ENCODE measurements at regions not wholly inside any gene's neighbourhood (a gene's known extent, or its start where the extent isn't known, plus 50 kb on each side); places are given as distances from the start of the nearest gene placed in this dataset.

- no peaks in the 10 kb centered on the region; a peak in 1 of 7 replicates for H3K27me3 ChIP-seq (replicated peaks in 1 of 4; ENCODE audit: control insufficient read depth in 3 of 4, extremely low read depth in 1 of 4, insufficient read depth in 3 of 4, low read length in 3 of 4)
- H2BK120ac ChIP-seq (replicated peaks; ENCODE audit: low read depth, low read length), result no peak overlapping the region
- no peak overlapping the region for H4K5ac ChIP-seq (ENCODE audit: insufficient read length, low read depth, low read length)
- H3K27ac ChIP-seq (ENCODE audit: low read depth, low read length), result no peak overlapping the region
- ChIA-PET CTCF (ENCODE audit: partially characterized antibody) (interaction anchor here (0.6 to 7.7 kb wide), 87 partner anchors 9 to 996 kb away, joined by 3 to 102 read pairs (median 6); partner anchors contain the start of gene OLIG3), POLR2A (ENCODE audit: partially characterized antibody) (no interaction called here)
- peak; percentile 100 for FAIRE-seq
- no peak overlapping the region for H3K14ac ChIP-seq (ENCODE audit: insufficient read length)
- no peaks in the 10 kb centered on the region for H3K79me2 ChIP-seq (ENCODE audit: control insufficient read depth in 1 of 2, insufficient read depth in 2 of 2, low read length in 2 of 2)
- no peak overlapping the region for H3K23ac ChIP-seq (ENCODE audit: insufficient read length)
- WGBS, 2 experiments (ENCODE audit: extremely low coverage in 1 of 2, insufficient coverage in 1 of 2, insufficient read length in 1 of 2, insufficient replicate concordance in 2 of 2, low coverage in 1 of 2, low lambda C conversion rate in 2 of 2, missing lambda C conversion rate in 1 of 2), result 63% methylated on average over 9 of the region's 9 CpGs; no CpG with 5 or more reads in 1 of the 2 experiments
- DNase-seq (ENCODE audit: low read depth in 1 of 2, low spot score in 2 of 2), result peak; percentile 38 to 65
- no peak overlapping the region for H2AK5ac ChIP-seq (ENCODE audit: low read depth, low read length)
- H3K4ac ChIP-seq (replicated peaks; ENCODE audit: insufficient read length, low read depth, low read length), result no peak overlapping the region
- H4K91ac ChIP-seq (replicated peaks; ENCODE audit: insufficient read length, low read length), result peak overlapping the region; percentile 94
- no peak overlapping the region; the same call in 1 of the 2 replicates for H2BK5ac ChIP-seq (ENCODE audit: low read depth, low read length)
- H3K9me3 ChIP-seq (ENCODE audit: insufficient read depth in 2 of 2, low read depth in 1 of 2, low read length in 1 of 2), result no peaks in the 10 kb centered on the region
- H3K23me2 ChIP-seq (ENCODE audit: low read depth, low read length), result no peaks in the 10 kb centered on the region
- peak overlapping the region; percentile 81; the same call in 1 of the 2 replicates for H2BK12ac ChIP-seq (ENCODE audit: low read depth, low read length)
- H3K18ac ChIP-seq (ENCODE audit: extremely low read depth, low read length), result peak overlapping the region; percentile 65; the same call in 1 of the 2 replicates
- no peaks in the 10 kb centered on the region for H3K36me3 ChIP-seq (ENCODE audit: control insufficient read depth in 2 of 4, insufficient read depth in 4 of 4, low read length in 3 of 4)
- peaks cover 0 to 6% (median 5%) of the 10 kb centered on the region in 4 experiments; a peak in 4 of 7 replicates for H3K4me1 ChIP-seq (replicated peaks in 1 of 4; ENCODE audit: control insufficient read depth in 3 of 4, insufficient read depth in 4 of 4, low read length in 3 of 4)
- 0 out of 2 replicates have a peak overlapping the region, but pooled peaks have one; percentile 40 for H2BK20ac ChIP-seq (ENCODE audit: low read length)
- no peak overlapping the region for H3K4me3 ChIP-seq (ENCODE audit: extremely low read depth in 1 of 4, insufficient read depth in 2 of 4, low read depth in 3 of 4, low read length in 4 of 4)
- H3K4me2 ChIP-seq (ENCODE audit: insufficient read depth in 1 of 2, low read depth in 2 of 2, low read length in 2 of 2), result peak overlapping the region in 1 of 2 experiments; percentile 22; a peak in 2 of 4 replicates
- peak overlapping the region; percentile 78; the same call in 1 of the 2 replicates for H2BK15ac ChIP-seq (ENCODE audit: low read length)
- H3K79me1 ChIP-seq (ENCODE audit: low read depth, low read length), result no peaks in the 10 kb centered on the region
- H3K9ac ChIP-seq (replicated peaks in 1 of 4; ENCODE audit: extremely low read depth in 1 of 4, low read depth in 3 of 4, low read length in 3 of 4), result no peak overlapping the region
- no peaks in the 10 kb centered on the region for H4K20me1 ChIP-seq (replicated peaks in 1 of 2; ENCODE audit: control insufficient read depth in 1 of 2, insufficient read depth in 2 of 2, low read length in 2 of 2)
- 0 out of 2 replicates have a peak overlapping the region, but pooled peaks have one; percentile 59 for H4K8ac ChIP-seq (ENCODE audit: extremely low read depth, insufficient read depth, low read length)
- 0 out of 2 replicates have a peak overlapping the region, but pooled peaks have one; percentile 18 for H2AFZ ChIP-seq (ENCODE audit: low read length)
- no peak overlapping the region for H3K56ac ChIP-seq (replicated peaks; ENCODE audit: insufficient read length, low read depth, low read length)
- TF ChIP-seq CBX8 (IDR thresholded peaks at IDR 0.05; ENCODE audit: borderline replicate concordance, low read depth, low read length), result no peak
- TF ChIP-seq SP1 (IDR thresholded peaks at IDR 0.05; ENCODE audit: low read depth, low read length), result no peak
- no peak for TF ChIP-seq BRCA1 (IDR thresholded peaks at IDR 0.05; ENCODE audit: low read depth, low read length)
- TF ChIP-seq SUZ12 (IDR thresholded peaks at IDR 0.05; ENCODE audit: low read length), result no peak
- no peak for TF ChIP-seq CBX5 (IDR thresholded peaks at IDR 0.05; ENCODE audit: low read depth, low read length)
- no peak for TF ChIP-seq TCF12 (IDR thresholded peaks at IDR 0.05; ENCODE audit: low read depth, low read length)
- TF ChIP-seq HDAC6 (IDR thresholded peaks at IDR 0.05; ENCODE audit: low read depth, low read length), result no peak
- TF ChIP-seq CTCF (IDR thresholded peaks at IDR 0.05; ENCODE audit: control extremely low read depth in 1 of 3, insufficient read depth in 1 of 3, low read depth in 1 of 3, low read length in 3 of 3), result peak; percentile 55 to 100 (median 99)
- no peak for TF ChIP-seq BCL11A (IDR thresholded peaks at IDR 0.05; ENCODE audit: low read depth in 2 of 2, low read length in 2 of 2)
- no peak for TF ChIP-seq FOSL1 (IDR thresholded peaks at IDR 0.05; ENCODE audit: insufficient read depth, low read depth, low read length)
Observed at GRCh38 chr6:137589067-137589848, 95.1 kb upstream of the OLIG3 start.

All from H1 (cell line).